Stimulated activated CD8-positive, alpha-beta memory T cell treated with anti-CD3 and anti-CD28 coated beads, Interleukin-2, amount 100 ng/mL, for 1 hour (primary cell): ENCODE measurements at regions not wholly inside any gene's neighbourhood (a gene's known extent, or its start where the extent isn't known, plus 50 kb on each side); places are given as distances from the start of the nearest gene placed in this dataset.
A peak's percentile ranks its signal among the peaks of the same experiment; 100 is the strongest.
"Not testable (repeated sequence)": the region's sequence is repeated elsewhere in the genome, so short reads cannot be mapped to it uniquely, and the experiment has no call there.

ENCODE experiments used
- DNase-seq, 2 donors: peaks; one replicate each; pipeline ENCODE4 v3.0.0-alpha.2; 2020; ENCODE audit warnings: low read depth in 2 of 2

DNA sequence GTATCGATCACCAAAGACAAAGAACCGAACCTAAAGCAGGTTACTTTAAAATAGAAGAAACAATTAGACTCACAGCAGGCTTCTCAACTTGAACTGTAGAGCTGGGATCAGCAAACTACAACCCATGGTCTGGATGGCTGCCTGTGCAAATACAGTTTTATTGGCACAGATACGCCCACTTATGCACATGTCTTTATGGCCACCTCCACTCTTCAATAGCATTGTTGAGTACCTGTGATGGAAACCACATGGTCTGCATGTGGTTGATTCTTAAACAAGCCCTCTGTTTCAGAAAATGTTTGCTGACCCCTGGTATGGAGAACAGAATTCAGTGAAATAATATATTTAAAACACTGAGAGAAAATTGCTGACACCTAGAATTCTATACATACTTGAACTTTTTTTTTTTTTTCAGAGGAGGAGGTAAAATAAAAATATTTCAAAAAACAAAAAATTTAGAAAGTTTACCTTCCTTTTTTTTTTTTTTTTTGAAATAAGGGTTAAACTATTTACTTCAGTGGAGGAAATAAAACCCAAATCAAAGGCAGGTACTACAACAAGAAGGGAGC, 263.8 kb upstream of the ATP10A start:
- DNase-seq = no peak

DNA sequence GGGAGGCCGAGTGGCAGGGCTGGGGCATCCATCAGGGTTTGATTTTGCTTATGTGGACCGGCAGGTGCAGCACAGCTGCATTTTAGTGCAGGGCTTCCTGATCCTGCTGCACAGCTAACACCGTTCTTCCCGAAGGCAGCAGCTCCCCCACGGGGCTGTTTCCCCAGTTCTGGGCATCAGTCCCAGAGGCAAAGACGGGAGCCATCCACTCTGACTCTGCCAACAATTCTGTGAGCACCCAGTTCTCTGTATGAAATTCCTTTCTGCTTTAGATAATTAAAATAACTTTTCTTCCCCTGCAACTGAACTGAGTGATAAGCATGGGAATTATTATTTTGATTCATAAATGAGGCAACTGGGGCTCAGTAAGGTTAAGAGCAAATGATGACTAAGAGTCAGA, 262.9 kb upstream of the ATP10A start:
- DNase-seq = no peak

DNA sequence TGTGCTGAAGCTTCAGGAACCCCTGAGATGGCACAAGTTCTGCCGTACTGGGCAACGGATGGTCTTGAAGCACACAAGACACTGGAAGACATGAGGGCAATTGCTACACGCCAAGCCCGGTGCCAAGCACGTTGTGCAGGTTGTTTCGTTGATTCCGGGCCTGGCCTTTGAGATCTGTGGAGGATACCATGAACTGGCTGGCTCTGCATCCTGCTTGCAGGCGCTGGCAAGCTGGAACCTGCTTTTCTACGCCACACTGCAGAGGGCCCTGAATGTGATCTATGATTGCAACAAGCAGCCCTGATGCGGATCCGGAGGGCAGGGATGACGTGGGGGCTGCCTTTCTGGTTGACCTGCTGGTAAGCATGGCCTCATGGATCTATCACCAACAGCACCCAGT, 262.5 kb upstream of the ATP10A start:
- no peak for DNase-seq

DNA sequence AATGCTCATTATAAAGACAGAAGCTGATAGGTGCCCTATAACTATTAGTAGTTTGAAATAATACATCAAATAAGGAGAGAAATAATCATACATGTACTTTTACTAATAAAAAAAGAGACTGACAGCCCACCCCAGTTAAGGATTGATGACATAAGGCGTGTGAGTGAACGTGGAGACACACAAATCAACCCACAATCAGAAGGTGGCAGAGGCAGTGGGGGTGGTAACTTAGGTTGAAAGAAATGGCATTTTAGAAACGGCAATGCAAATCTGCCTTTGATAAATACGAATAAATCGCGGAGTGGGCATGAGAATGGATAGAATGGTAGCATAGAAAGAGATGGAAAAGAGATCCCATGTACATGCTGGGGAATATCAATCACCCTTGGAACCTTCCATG, 256.2 kb upstream of the ATP10A start:
- no peak for DNase-seq

DNA sequence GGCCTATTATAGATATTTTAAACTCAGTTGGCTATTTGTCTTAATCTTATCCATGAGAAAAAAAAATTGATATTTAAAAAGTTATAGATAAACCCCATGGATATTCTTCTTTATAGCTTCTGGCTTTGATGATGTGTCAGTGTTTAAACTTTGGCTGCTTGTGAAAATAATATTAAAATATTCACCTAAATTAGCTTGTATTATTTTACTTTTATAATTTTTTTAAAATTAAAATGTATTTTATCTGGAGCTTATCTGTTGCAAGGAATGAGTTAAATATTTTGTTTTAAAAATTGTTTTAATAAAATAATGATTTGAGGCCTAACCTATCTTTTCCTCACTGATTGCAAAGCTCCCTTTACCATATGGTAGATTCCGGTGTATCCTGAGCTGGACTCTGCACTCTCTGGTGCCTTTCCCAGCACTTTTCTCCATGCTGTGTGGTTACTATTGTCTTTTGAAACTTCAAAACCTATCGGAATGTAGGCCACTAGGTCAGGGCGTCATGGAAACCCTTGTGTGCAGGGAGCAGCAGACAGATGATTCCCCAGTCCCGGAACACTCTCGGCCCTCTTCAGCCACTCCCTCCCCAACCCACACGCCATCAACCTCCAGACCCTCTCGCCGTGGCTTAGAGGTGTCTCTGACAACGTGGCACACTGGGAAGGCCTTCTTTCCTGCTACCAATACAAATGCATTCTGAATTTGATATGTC, 252.3 kb upstream of the ATP10A start:
- no peak for DNase-seq

DNA sequence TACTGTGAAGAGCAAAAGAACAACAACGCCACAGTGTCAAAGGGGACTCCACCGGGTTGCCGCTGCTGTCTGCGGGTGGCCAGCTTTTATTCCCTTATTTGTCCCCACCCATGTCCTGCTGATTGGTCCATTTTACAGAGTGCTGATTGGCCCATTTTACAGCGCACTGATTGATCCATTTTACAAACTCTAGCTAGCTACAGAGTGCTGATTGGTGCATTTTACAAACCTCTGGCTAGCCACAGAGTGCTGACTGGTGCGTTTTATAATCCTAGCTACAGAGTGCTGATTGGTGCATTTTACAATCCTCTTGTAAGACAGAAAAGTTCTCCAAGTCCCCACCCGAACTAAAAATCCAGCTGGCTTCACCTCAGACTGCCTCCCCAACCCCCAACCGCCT, 251.0 kb upstream of the ATP10A start:
- not testable (repeated sequence) for DNase-seq

DNA sequence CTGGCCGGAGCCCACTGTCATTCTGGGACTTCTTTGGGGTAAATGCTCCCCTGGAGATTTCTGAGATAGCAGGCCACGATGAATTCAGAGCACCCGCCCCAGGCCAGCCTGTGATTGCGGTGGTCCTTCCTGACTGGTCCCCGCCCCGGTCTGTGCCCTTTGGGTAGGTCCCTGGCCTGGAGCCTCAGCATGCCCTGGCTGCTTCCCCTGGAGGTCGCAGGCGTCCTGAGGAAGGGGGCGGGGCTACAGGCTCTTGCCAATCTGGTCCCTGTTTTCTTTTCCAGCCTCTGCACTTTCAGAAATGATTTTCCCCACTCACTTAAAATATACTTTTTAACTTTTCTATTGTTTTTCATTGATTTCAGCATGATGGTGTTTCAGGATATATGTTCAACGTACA, 250.2 kb upstream of the ATP10A start:
- no peak for DNase-seq

DNA sequence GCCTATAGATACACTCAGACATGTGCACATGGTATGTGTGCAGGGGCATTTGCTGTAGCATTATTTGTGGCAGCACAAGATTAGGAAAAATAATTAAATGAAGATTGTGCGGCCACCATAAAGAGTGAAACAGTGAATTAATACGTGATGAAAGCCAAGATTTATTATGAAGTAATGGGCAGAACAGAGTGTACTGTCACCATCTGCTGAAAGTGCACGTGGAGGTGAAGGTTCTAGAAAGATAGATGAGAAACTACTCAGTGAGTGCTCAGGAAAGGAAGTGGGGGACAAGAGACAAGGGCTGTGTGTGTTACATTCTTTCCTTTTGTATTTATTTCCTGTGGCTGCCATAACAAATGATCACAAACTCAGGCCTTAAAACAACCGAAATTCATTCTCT, 246.1 kb upstream of the ATP10A start:
- DNase-seq = no peak

DNA sequence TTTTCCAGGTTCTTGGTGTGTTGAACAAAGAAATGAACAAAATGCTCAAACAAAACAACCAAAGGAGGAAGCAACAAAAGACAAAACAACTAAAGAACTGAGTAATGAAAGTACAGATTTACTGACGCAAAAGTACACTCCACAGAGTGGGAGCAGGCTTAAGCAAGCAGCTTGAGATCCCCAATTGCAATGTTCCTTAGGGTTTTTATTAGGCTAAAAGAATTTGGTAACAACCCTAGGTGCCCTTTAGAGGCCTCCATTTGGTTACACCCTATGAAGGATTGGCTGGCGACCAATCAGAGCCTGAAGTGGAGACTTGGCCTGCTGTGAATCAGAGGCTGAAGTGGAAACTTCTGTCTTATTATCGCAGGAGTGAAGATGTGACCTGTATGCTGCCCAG, 243.4 kb upstream of the ATP10A start:
- DNase-seq = no peak

DNA sequence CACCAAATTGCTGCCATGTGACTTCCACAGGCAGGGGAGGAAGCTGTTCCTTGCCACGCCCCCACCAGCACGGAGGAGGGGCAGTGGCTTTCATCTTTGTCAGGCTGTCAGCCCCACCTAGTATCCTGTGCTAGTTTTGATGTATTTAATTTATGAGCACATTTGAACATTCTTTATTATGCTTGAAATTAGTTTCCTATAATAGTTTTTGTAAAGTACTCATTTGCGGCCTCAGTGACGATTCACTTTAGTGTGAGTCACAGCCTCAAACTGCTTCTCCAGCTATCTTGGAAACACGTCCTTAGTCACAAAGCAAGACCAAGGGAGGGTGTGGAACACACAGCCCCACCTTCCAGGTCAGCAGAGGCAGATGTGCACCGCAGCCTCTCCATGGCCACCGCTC, 239.9 kb upstream of the ATP10A start:
- no peak for DNase-seq

DNA sequence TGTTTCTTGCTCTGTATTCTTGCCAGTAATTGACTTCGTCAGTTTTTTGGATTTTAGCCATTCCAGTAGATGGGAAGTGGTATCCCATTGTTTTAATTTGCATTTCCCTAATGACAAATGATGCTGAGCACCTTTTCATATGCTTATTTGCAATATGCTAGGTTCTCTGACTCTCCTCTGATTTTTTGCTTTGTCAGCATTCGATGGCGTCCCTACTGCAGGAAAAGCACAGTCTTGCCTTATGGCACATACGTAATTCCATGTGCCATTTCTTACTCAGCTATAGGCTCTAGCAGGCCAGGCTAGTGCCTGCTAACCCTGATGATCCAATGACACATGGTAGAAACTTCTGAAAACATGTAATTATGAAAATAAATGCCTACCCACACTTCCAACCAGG, 239.2 kb upstream of the ATP10A start:
- DNase-seq = no peak

DNA sequence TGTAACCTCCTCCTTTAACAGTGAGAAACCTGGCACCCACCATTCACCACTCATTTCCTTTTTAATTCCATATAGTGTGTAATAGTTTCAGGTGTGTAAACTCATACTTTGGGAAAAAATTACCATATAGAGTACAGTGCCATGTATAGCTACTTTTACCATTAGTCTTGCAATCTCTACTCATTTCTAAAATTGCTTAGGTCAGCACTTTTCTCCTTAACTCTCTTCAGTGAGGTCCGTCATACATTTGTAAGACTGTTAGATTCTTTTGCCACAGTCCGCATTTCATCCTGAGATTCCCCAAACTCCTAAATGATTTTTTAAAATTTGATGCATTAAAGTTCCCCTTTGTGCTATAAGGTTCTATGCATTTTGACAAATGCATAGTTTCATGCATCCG, 238.3 kb upstream of the ATP10A start:
- no peak for DNase-seq

DNA sequence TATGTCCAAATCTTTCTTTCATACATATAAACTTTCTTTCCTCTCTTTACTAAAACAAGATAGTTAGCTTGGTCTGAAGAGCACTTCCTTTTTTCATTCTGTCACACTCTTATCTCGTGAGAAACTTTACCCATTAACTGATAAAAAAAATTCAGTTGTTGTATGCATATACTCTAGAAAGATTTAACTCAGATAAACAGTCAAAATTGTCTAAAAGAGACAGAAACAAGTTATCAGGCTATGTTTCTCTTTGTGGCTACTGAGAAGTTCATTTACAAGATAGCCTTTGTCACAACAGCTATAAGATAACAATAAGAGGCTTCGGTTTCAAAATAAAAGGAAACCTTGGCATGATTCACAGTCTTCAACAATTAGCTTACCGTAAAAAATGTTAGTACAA, 235.7 kb upstream of the ATP10A start:
- no peak for DNase-seq

DNA sequence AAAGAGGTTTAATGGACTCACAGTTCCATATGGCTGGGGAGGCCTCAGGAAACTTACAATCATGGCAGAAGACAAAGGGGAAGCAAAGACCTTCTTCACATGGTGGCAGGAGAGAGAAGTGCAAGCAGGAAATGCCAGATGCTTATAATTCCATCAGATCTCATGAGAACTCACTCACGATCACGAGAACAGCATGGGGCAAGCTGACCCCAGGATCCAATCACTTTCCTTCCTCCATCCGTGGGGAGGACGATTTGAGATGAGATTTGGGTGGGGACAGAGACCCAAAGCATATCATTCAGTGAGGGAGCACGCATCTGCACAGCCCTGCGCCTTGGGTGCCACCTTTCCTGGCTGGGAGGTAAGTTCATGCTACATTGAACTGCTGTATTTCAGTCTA, 234.1 kb upstream of the ATP10A start:
- no peak for DNase-seq

DNA sequence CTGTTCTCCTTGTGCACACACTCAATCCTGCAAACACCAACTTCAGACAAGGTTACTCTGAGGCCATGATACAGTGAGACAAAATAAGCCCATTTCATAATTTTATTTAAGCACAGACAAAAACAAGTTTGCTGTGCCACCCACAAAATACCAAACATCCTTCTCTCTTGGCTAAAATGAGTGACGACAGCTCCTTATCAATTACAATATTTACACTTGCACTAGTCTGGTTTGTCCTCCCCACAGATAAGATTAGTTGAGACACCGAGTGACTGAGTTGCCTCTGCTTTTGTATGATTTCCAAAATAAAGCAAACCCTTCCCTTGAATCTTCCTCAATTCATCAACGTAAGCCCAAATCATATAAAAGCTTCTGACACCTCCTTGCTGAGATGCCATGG, 233.5 kb upstream of the ATP10A start:
- DNase-seq = no peak

DNA sequence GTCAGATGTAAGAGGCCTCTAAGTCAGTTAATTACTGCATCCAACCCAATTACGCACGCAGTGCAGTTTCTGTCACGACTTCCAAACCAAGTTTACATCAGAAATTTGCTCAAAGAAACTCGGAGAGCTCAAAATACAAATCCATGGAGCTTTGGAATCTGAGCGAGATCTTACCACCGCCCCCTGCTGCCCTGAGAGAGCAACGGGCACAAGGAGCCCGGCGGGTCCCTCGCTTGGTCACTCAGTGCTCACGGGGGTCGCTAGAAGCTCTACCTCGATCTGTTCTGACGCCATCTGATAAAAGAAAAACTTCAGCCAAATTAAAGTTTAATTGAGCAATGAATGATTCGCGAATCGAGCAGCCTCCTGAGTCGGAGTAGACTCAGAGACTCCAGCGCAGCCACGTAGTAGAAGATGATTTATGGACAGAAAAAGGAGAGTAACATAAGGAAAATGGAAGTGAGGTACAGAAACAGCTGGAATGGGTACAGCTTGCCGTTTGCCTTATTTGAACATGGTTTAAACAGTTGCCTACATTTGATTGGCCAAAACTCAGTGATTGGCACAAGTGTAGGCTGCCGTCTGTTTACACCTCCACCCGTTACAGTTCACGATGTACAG, 232.7 kb upstream of the ATP10A start:
- DNase-seq = no peak

DNA sequence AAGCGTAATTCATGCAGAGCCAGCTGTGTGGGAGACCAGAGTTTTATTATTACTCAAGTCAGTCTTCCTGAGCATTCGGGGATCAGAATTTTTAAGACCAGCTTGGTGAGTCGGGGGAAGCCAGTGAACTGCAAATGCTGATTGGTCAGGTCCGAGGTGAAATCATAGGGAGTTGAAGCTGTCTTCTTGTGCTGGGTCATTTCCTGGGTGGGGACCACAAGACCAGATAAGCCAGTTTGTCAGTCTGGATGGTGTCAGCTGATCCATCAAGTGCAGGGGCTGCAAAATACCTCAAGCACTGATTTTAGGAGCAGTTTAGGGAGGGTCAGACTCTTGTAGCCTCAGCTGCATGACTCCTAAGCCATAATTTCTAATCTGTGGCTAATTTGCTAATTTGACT, 228.1 kb upstream of the ATP10A start:
- DNase-seq = no peak

DNA sequence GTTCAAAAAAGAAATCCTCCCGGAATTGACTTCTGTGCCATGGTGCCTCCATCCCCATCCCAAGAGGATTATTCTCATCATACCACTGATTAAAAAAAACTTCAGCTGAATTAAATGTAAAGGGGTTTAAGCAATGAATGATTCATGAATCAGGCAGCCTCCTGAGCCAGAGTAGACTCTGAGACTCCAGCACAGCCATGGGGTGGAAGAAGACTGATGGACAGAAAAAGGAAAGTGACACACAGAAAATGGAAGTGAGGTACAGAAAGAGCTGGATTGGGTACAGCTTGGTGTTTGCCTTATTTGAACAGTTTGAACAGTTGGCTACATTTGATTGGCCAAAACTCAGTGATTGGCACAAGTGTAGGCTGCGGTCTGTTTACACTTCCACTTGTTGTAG, 224.8 kb upstream of the ATP10A start:
- no peak for DNase-seq

DNA sequence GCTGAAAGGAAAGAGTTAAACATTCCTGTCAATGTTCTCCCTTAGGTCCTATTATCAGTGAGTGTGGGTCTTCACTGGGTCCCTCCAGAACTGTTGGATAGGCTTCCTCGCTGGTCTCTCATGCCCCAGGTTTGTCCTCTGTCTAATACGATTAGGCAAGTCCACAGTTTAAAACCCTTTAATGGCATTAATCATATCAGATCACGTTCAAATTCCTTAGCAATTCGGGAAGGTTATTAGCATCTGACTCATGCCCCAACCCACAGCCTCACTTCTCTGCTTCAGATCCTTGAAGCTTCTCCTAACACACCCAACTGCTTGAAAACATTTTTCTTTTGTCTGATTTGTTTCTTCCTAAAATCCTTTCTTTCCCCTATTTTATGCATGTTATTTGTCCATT, 224.3 kb upstream of the ATP10A start:
- no peak for DNase-seq

DNA sequence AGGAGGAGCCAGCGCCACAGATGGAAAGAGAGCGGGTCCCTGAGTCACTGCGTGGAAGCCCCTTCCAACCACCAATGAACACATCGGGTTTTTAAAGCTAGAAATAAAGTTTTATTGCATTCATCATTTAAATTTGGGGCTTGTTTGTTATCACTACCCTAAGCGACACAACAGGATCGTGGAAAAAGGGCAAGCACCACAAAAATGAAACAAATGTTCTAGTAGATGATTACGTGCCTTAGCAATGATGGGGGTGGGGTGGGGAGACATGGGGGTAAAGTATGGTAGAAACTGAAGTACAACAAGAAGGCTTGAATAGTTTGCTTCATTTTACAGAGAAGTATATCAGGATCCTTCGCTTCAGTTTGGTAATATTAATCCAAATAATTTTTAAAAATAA, 221.6 kb upstream of the ATP10A start:
- DNase-seq = no peak

DNA sequence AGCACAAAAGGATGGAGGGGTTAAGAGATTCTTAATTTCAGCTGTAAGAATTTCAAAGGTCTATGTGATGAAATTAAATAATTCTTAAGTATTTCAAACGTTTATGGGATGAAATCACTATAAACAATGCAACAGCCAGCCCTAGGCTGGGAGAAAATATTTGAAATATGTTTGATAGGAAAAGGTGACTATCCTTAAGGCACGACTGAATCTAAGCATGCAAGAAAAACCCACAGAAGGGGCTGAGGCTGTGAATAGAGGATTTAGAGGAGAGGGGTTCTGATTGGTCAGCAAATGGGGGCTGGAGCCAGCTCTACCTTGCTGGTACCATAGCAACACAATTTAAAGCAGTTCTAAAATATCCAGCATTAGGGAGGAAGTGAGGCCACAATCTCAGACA, 220.8 kb upstream of the ATP10A start:
- DNase-seq = no peak

DNA sequence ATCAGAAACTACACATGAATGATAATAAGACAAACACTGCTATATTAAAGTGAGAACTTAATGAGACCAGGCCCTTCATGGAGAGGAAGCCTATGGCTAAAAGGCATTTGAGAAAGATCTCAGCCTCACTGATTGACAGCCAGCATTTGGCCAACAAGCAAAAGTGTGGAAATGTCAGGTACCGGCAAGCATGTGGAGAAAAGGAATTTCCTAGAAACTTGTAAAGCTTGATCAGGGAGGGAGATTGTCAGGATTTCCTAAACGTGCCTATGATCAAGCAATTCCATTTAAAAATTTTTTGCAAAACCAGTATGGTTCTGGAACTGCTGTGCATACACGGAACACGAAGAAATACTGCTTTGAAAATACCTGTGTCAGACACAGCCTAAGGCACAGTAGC, 220.3 kb upstream of the ATP10A start:
- DNase-seq = no peak

DNA sequence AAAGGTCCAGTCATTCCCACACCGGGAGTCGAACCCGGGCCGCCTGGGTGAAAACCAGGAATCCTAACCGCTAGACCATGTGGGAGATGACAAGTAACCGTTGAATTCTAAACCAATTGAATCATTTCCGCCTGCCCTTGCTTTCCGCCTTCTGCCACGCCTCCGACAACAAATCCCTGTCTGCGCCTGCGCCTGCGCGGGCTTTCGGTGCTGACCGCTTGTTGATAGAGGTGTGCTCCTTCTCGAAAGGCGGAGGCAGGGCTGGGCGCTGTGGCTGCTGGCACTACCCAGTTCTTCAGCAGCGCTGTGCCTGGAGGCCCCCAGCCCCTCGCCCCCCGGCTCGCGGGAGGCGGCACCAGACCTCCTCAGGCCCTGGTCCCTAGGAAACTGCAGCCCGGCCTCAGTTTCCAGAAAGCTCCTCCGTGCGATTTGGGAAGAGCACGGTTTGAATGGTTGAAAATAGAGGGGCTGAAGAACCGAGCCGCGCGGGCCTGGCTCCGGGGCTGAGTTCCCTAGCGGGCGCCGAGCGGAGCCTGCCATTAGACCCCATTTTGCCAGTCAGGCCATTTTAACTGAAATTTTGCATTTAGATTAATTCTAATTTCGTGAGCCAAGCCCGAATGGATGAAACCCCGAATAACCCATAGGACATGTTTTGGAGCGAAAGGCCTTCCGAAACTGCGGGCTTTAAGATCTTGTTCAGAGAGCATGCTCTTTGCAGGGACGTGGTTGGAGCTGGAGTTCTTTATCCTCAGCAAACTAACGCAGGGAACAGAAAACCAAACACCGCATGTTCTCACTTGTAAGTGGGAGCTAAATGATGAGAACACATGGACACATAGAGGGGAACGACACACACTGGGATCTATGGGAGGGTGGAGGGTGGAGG, 219.3 kb upstream of the ATP10A start:
- DNase-seq = peak; percentile 83 to 87
